Astrocyte (in vitro differentiated cells and primary cell): ENCODE measurements at regions not wholly inside any gene's neighbourhood (a gene's known extent, or its start where the extent isn't known, plus 50 kb on each side); places are given as distances from the start of the nearest gene placed in this dataset.

Source experiments
- EZH2 ChIP-seq: IDR thresholded peaks from 2 replicates; pipeline ENCODE4 v1.6.1; 2012; ENCODE audit warnings: mild to moderate bottlenecking, low read length, inconsistent platforms; ENCODE audit not compliant: insufficient read depth
- TF ChIP-seq, protein P1 (sequence below): IDR thresholded peaks from 2 replicates; pipeline ENCODE4 v1.5.1; 2011; ENCODE audit warnings: low read depth, mild to moderate bottlenecking, inconsistent platforms, low read length, moderate library complexity; ENCODE audit not compliant: insufficient read depth

DNA sequence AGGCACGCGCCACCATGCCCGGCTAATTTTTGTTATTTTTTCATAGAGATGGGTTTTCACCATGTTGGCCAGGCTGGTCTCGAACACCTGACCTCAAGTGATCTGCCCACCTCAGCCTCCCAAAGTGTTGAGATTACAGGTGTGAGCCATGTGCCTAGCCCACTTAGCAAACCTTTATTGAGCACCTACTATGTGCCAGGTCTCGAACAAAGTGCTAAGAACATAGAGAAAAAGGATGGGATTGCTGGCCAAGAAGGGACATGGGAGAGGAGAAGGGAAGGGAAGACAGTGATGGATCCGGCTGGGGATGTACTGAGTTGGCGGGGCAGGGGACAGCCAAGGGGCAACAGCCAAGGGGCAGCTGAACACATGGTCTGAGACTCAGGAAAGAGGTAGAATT, 55.6 kb upstream of the RPL11 start:
- TF ChIP-seq, protein P1, sequence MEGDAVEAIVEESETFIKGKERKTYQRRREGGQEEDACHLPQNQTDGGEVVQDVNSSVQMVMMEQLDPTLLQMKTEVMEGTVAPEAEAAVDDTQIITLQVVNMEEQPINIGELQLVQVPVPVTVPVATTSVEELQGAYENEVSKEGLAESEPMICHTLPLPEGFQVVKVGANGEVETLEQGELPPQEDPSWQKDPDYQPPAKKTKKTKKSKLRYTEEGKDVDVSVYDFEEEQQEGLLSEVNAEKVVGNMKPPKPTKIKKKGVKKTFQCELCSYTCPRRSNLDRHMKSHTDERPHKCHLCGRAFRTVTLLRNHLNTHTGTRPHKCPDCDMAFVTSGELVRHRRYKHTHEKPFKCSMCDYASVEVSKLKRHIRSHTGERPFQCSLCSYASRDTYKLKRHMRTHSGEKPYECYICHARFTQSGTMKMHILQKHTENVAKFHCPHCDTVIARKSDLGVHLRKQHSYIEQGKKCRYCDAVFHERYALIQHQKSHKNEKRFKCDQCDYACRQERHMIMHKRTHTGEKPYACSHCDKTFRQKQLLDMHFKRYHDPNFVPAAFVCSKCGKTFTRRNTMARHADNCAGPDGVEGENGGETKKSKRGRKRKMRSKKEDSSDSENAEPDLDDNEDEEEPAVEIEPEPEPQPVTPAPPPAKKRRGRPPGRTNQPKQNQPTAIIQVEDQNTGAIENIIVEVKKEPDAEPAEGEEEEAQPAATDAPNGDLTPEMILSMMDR: no peak
- TF ChIP-seq EZH2: no peak
